ENCODE measurements at regions not wholly inside any gene's neighbourhood (a gene's known extent, or its start where the extent isn't known, plus 50 kb on each side); places are given as distances from the start of the nearest gene placed in this dataset.
"Not testable (repeated sequence)": the region's sequence is repeated elsewhere in the genome, so short reads cannot be mapped to it uniquely, and the experiment has no call there.

DNA sequence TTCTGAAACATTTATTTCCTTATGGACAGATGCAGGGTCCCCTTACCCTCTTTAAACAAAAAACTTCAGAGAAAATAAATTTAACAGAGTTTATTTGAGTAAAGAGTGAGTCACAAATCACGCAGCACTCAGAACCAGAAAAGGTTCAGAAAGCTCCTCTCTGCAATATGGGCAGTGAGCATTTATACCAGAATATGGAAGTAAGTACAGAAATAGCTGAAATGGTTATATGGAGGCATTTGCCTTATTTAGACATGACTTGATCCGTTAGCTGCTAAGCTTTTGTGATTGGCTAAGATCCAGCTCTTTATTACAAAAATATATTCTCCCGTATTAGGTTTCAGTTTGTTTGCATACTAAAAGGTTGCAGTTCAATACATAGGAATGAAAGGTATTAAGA lies 1554.1 kb downstream of the EFNA5 start:
- DNase-seq (ENCODE audit: low spot score) = no peak

DNA sequence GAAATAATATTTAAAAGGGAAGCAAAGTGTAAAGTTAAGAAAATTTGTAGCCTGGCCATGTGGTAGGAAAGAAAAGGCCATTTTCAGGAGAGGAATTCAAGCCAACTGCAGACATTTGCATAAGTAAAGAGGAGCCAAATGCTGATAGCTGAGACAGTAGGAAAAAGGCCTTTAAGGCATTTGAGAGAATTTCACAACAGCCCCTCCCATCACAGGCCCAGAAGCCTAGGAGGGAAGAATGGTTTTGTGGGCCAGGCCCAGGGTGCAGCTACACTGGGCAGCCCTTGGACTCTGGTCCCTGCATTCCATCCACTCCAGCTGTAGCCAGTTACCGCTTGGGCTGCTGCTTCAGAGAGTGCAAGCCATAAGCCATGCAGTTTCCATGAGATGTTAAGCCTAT lies 1556.8 kb downstream of the EFNA5 start:
- DNase-seq (ENCODE audit: low spot score) = no peak

GRCh38 chr5:106106384-106106783 lies 1564.4 kb downstream of the EFNA5 start:
- DNase-seq (ENCODE audit: low spot score) = no peak

DNA sequence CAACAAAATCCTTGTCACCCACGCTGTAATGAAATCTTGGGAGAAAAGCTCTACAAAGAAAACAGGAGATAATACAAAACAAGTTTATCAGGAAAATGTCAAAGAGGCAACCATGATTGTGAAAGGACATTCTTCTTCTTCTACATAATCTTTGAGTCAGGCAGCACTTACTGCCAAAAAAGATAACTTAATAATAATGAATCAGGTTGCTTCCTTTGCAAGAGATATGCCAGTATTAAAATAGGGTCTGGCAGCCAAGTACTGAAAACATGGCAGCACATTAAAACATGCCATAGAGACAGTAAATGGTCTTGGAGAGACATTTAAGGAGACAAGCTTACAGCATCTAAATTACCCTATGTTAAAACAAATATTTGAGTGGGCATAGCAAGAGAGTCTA lies 1573.4 kb downstream of the EFNA5 start:
- DNase-seq (ENCODE audit: low spot score) = no peak

DNA sequence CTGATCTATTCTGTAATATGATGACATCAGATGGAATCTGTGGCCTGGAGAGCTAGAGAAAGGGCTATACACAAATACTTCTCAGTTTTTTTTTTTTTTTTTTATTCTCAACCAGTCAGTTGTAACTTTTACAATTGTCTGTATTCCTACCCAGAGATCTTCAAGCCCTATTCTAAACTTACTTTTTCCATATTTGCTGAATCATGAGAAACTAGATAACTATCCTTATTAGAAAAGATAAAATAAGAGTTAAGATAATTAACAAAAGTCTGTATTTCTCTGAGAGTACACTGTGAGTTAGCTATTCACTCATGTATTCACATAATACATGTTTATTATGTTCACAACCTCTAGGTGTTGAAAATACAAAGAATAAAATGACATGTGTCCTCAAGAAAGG lies 1575.9 kb downstream of the EFNA5 start:
- DNase-seq (ENCODE audit: low spot score) = no peak

GRCh38 chr5:106094204-106094607 lies 1576.5 kb downstream of the EFNA5 start:
- peak; percentile 16 for DNase-seq (ENCODE audit: low spot score)

- no peak for DNase-seq (ENCODE audit: low spot score)
Measured at GRCh38 chr5:106093134-106093533, 1577.6 kb downstream of the EFNA5 start.

DNA sequence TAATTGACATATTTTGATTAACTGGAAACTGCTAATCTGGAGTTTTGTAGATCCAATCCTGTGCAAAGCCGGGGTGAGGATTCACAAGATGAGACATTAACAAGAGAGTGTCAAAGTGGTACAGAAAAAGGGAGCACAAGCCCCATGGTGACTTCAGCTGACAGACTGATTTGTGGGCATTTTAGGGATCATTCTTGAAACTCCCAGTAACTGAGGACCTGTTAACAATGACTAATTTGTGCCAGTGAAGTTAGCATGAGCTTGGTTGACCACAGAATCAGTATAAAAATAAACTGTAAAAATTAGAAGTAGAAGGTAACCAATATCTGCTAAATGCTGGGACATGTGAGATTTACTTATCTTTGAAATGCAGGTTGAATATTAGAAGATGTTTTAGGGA lies 1578.3 kb downstream of the EFNA5 start:
- no peak for DNase-seq (ENCODE audit: low spot score)

- no peak for DNase-seq (ENCODE audit: low spot score)
Measured at GRCh38 chr5:106089073-106089472, 1581.7 kb downstream of the EFNA5 start.

- DNase-seq (ENCODE audit: low spot score) = no peak
Measured at GRCh38 chr5:106088462-106088861, 1582.3 kb downstream of the EFNA5 start.

- no peak for DNase-seq (ENCODE audit: low spot score)
Measured at GRCh38 chr5:106086352-106086751, 1584.4 kb downstream of the EFNA5 start.

GRCh38 chr5:106085556-106085955 lies 1585.2 kb downstream of the EFNA5 start:
- no peak for DNase-seq (ENCODE audit: low spot score)

DNA sequence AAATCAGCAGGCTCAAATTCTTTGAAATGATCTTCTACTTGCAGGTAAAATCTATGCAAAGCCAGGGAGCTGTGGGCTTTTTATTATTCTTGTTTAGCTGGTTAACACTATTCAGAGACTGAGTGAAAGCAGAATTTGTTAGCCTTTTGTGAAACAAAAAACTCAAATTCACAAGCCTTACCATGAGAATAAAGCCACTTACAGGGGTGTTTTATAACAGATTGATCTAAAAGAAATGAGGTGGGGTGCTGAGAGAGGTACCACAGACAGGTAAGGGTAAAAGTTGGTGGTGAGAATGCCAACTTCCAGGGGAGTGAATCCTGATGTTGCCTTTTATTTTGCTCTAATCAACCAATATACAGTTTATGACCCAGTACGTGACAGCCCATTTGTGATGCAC lies 1585.6 kb downstream of the EFNA5 start:
- DNase-seq (ENCODE audit: low spot score) = no peak

- DNase-seq (ENCODE audit: low spot score) = peak; percentile 31
Measured at GRCh38 chr5:106080535-106080934, 1590.2 kb downstream of the EFNA5 start.

- DNase-seq (ENCODE audit: low spot score) = no peak
Measured at GRCh38 chr5:106076655-106077054, 1594.1 kb downstream of the EFNA5 start.

DNA sequence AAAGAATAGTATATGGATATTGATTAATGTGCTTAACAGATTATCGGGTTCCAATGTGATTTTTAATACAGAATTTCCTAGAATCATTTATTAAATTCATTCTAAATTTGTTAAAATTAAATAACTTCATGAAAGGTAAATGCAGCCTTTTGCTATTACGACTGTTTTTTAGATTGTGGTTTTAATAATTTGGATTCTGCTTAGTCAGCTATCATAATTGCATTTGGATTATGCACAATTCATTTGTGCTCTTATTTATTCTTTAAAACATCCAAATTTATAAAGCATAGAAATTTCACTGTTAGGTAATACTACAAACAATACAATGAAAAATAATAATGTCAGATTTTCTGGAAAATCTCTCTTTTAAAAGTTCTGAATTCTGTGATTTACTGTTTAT lies 1598.5 kb downstream of the EFNA5 start:
- DNase-seq (ENCODE audit: low spot score) = no peak

DNA sequence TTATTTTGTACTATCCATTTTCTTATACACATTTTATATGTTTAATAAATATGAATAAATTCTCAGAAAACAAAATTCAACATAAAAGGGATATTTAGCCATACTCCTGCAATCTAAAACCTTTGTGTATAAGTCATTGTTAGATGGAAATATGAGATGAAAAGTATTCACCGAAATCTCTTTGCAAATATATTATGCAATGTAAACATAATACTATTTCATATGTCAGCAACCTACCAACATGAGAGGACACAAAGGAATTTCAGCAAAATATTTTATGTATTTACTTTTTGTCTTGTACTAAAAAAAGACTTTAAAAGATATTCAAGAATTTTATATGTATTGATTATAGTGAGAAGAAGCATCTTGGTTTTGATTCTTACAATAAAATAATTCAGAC lies 1623.4 kb downstream of the EFNA5 start:
- no peak for DNase-seq (ENCODE audit: low spot score)

- DNase-seq (ENCODE audit: low spot score) = not testable (repeated sequence)
Measured at GRCh38 chr5:106032069-106032468, 1638.7 kb downstream of the EFNA5 start.

DNA sequence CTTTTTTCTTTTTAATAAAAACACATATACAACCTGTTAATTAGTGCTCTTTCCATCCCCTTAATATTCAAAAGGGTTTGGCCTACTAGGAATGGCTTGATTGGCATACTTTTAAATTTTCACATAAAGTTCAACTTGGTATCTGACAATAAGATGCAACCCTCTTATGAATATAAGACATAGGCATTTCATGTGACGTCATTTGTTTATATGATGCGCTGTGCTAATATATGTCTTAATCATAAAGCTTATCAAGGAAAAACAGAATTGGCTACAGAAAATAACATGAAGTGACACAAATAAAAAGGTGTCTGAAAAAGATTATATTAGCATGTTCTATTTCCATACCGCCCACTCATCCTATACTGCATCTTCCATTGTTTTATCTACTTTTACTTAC lies 1642.4 kb downstream of the EFNA5 start:
- no peak for DNase-seq (ENCODE audit: low spot score)

- DNase-seq (ENCODE audit: low spot score) = no peak
Measured at GRCh38 chr5:106020894-106021293, 1649.8 kb downstream of the EFNA5 start.

DNA sequence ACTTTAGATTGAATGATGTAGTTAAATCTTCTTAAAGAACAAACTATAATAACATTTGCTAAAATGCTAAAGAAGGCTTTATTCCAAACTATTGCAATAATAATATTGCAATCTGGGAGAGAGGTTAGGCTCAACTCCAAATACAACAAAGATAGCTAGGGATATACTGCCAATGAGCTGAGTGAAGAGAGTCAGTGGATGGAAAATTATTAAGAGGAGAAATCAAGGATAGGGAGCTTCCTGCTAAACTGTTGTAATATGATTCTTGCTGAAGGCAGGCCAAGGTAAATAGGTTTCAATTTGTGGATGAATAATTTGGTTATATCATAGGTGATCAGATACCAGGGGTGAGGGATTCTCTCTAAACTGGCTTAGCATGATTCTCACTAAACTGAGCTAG lies 1651.5 kb downstream of the EFNA5 start:
- no peak for DNase-seq (ENCODE audit: low spot score)

DNA sequence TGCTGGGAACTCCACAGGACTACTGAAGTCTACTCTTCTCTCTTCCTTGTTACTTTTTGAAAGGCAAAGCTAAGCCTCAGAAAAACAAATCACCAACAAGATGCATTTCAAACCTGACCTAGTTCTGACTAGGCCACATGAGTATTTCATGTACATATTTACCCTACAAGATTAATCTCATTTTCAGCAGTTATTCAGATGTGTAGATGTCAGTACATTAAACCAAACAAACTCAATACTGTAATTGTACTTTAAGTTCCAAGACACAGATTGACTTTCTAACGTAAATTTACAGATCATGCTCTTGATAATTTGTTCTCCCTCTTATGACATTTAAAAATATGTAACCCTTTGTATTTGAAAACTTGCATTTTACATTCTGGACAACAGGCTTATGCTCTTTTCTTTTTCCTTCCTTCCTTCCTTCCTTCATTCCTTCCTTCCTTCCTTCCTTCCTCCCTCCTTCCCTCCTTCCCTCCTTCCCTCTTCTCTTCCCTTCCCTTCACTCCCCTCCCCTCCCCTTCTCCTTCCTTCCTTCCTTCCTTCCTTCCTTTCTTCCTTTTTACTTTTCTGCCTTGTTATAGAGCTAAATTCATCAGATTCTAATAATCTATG lies 1653.4 kb downstream of the EFNA5 start:
- DNase-seq (ENCODE audit: low spot score) = no peak

DNA sequence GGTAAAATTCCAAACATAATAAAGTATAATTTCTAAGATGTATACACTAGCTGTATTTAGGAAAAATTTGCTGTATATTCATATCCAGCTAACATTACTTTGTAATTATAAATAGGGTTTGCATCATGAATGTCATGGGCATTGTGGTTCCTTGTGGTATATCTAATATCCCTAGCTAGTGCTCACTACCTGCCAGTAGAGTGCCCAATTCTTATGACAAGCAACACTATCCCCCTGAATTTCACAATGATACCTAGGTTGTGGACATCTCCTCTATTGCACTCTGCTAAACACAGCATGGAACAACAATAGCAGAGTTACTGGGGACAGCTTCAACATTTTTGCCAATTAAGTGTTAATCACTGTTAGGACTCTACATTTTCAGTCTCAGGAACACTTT lies 1656.5 kb downstream of the EFNA5 start:
- DNase-seq (ENCODE audit: low spot score) = no peak

- DNase-seq (ENCODE audit: low spot score) = no peak
Measured at GRCh38 chr5:106006242-106006641, 1664.5 kb downstream of the EFNA5 start.

GRCh38 chr5:105998991-105999390 lies 1671.7 kb downstream of the EFNA5 start:
- DNase-seq (ENCODE audit: low spot score) = not testable (repeated sequence)

All from COLO829 (cell line).